GM18858 (cell line): ENCODE measurements at regions not wholly inside any gene's neighbourhood (a gene's known extent, or its start where the extent isn't known, plus 50 kb on each side); places are given as distances from the start of the nearest gene placed in this dataset.

ENCODE experiments used
- ATAC-seq: cut with Tn5 transposase; IDR thresholded peaks from one replicate; pipeline ENCODE4 v1.9.1; 2021; ENCODE audit not compliant: unreplicated experiment

GRCh38 chr1:24990136-24990535 lies 60.1 kb upstream of the RUNX3 start:
- ATAC-seq: no peak

GRCh38 chr1:24989082-24989481 lies 59.0 kb upstream of the RUNX3 start:
- no peak for ATAC-seq

GRCh38 chr1:24988558-24988912 lies 58.5 kb upstream of the RUNX3 start:
- no peak for ATAC-seq

- ATAC-seq: peak; percentile 63
Measured at GRCh38 chr1:24987875-24988557, 57.9 kb upstream of the RUNX3 start.

GRCh38 chr1:24987424-24987823 lies 57.3 kb upstream of the RUNX3 start:
- no peak for ATAC-seq

GRCh38 chr1:24986372-24986965 lies 56.4 kb upstream of the RUNX3 start:
- ATAC-seq: no peak

GRCh38 chr1:24985737-24986136 lies 55.7 kb upstream of the RUNX3 start:
- no peak for ATAC-seq

GRCh38 chr1:24984800-24985522 lies 54.9 kb upstream of the RUNX3 start:
- ATAC-seq: no peak

- no peak for ATAC-seq
Measured at GRCh38 chr1:24984300-24984699, 54.2 kb upstream of the RUNX3 start.

- ATAC-seq: no peak
Measured at GRCh38 chr1:24983006-24983680, 53.1 kb upstream of the RUNX3 start.

- ATAC-seq: no peak
Measured at GRCh38 chr1:24981631-24982005, 51.5 kb upstream of the RUNX3 start.

- ATAC-seq: no peak
Measured at GRCh38 chr1:24980836-24981630, 51.0 kb upstream of the RUNX3 start.
